ENCODE measurements at regions not wholly inside any gene's neighbourhood (a gene's known extent, or its start where the extent isn't known, plus 50 kb on each side); places are given as distances from the start of the nearest gene placed in this dataset.

GRCh38 chr11:80529726-80530125, 1088.9 kb upstream of the TENM4 start:
- no peak for TF ChIP-seq CTCF (conservative IDR thresholded peaks at IDR 0.05; ENCODE audit: low read depth, low read length)
- TF ChIP-seq EZH2 (IDR thresholded peaks at IDR 0.05; ENCODE audit: low read length, unreplicated experiment): no peak

All from PC-3 (cell line).